SHP77 treated with DMSO at 0.1 percent for 48 hours (cell line): ENCODE measurements at regions not wholly inside any gene's neighbourhood (a gene's known extent, or its start where the extent isn't known, plus 50 kb on each side); places are given as distances from the start of the nearest gene placed in this dataset.

Source experiments
- DNase-seq: peaks from one replicate; lab custom pipeline; 2025; lab: John Stamatoyannopoulos, UW

GRCh38 chr13:102933523-102933922 lies 87.7 kb downstream of the ERCC5 start:
- DNase-seq, result no peak

- DNase-seq, result no peak
These were observed 87.3 kb downstream of the ERCC5 start for GRCh38 chr13:102933122-102933521.

GRCh38 chr13:102932331-102932730 lies 86.5 kb downstream of the ERCC5 start:
- DNase-seq, result no peak

GRCh38 chr13:102930566-102930965 lies 84.7 kb downstream of the ERCC5 start:
- no peak for DNase-seq

GRCh38 chr13:102928941-102929675 lies 83.3 kb downstream of the ERCC5 start:
- no peak for DNase-seq
